Thymus (tissue), 11 donors: ENCODE measurements at regions not wholly inside any gene's neighbourhood (a gene's known extent, or its start where the extent isn't known, plus 50 kb on each side); places are given as distances from the start of the nearest gene placed in this dataset.

Experiments
- DNase-seq, 9 donors: peaks; one replicate each; pipeline ENCODE4 v3.0.0-alpha.2; 2013; ENCODE audit warnings: low spot score in 9 of 9, low read depth in 6 of 9, missing footprints in 1 of 9
- H3K27ac ChIP-seq, 2 donors: one replicate each; pipeline ENCODE4 v1.5.1; 2013; ENCODE audit warnings: control low read depth in 1 of 2, low read depth in 1 of 2, low read length in 1 of 2, mild to moderate bottlenecking in 1 of 2, moderate library complexity in 1 of 2
- H3K27me3 ChIP-seq, 2 donors: one replicate each; pipeline ENCODE4 v1.5.1; 2013; ENCODE audit warnings: low read length in 1 of 2; ENCODE audit not compliant: control insufficient read depth in 2 of 2, insufficient read depth in 1 of 2
- H3K36me3 ChIP-seq, 2 donors: one replicate each; pipeline ENCODE4 v1.5.1; 2013; ENCODE audit warnings: low read length in 1 of 2, mild to moderate bottlenecking in 1 of 2, moderate library complexity in 1 of 2; ENCODE audit not compliant: control insufficient read depth in 2 of 2, insufficient read depth in 2 of 2
- H3K4me1 ChIP-seq, 2 donors: one replicate each; pipeline ENCODE4 v1.5.1; 2013; ENCODE audit warnings: low read length in 2 of 2; ENCODE audit not compliant: control insufficient read depth in 2 of 2, insufficient read depth in 2 of 2
- H3K4me3 ChIP-seq, 2 donors: one replicate each; pipeline ENCODE4 v1.5.1; 2013; ENCODE audit warnings: low read length in 2 of 2, control low read depth in 1 of 2, mild to moderate bottlenecking in 1 of 2
- H3K9me3 ChIP-seq, 2 donors: one replicate each; pipeline ENCODE4 v1.5.1; 2013; ENCODE audit warnings: low read length in 1 of 2, mild to moderate bottlenecking in 1 of 2; ENCODE audit not compliant: control insufficient read depth in 2 of 2, insufficient read depth in 1 of 2
- WGBS: extraction: QIAGEN DNeasy Blood & Tissue Kit; methylation state at CpG from one replicate; pipeline ENCODE4 v1.1.7; 2013; 5-methylcytosine and 5-hydroxymethylcytosine counted together
- donor health status: healthy.

- H3K9me3 ChIP-seq = peaks cover 1 to 7% of the 10 kb centered on the region in 2 donors
- 92% methylated on average over 9 of the region's 9 CpGs for WGBS
Measured at GRCh38 chr4:188197566-188197965, 58.3 kb downstream of the TRIML1 start.

GRCh38 chr4:188198982-188199792, 59.9 kb downstream of the TRIML1 start:
- 85% methylated on average over 11 of the region's 11 CpGs for WGBS
- DNase-seq = no peak
- Histone ChIP-seq H3K36me3 (no peaks in the 10 kb centered on the region), H3K4me3 (no peak overlapping the region), H3K4me1 (no peaks in the 10 kb centered on the region), H3K27ac (no peak overlapping the region), H3K9me3 (peaks cover 1 to 7% of the 10 kb centered on the region in 2 donors), H3K27me3 (no peaks in the 10 kb centered on the region)

More at GRCh38 chr4:188197566-188197965, 58.3 kb downstream of the TRIML1 start:
- no peak overlapping the region for H3K27ac ChIP-seq
- no peak overlapping the region for H3K4me3 ChIP-seq
- H3K4me1 ChIP-seq = no peaks in the 10 kb centered on the region
- H3K36me3 ChIP-seq = no peaks in the 10 kb centered on the region
- DNase-seq = no peak
- H3K27me3 ChIP-seq = no peaks in the 10 kb centered on the region

GRCh38 chr4:188201851-188202250, 62.6 kb downstream of the TRIML1 start:
- peaks cover 2 to 7% of the 10 kb centered on the region in 2 donors for H3K9me3 ChIP-seq
- no peaks in the 10 kb centered on the region for H3K4me1 ChIP-seq
- WGBS = 90% methylated on average over 3 of the region's 3 CpGs
- H3K27me3 ChIP-seq = no peaks in the 10 kb centered on the region
- no peak overlapping the region for H3K4me3 ChIP-seq
- no peaks in the 10 kb centered on the region for H3K36me3 ChIP-seq
- H3K27ac ChIP-seq = no peak overlapping the region
- no peak for DNase-seq

GRCh38 chr4:188206783-188207182, 67.5 kb downstream of the TRIML1 start:
- no peak for DNase-seq
- 89% methylated on average over 3 of the region's 3 CpGs for WGBS
- Histone ChIP-seq H3K27ac (no peak overlapping the region), H3K4me1 (no peaks in the 10 kb centered on the region), H3K4me3 (no peak overlapping the region), H3K9me3 (peaks cover 0 to 1% of the 10 kb centered on the region in 2 donors), H3K36me3 (no peaks in the 10 kb centered on the region), H3K27me3 (no peaks in the 10 kb centered on the region)

- 91% methylated on average over 5 of the region's 5 CpGs for WGBS
- H3K9me3 ChIP-seq = peaks cover 0 to 16% of the 10 kb centered on the region in 2 donors
- H3K4me3 ChIP-seq = no peak overlapping the region
- no peaks in the 10 kb centered on the region for H3K27me3 ChIP-seq
- DNase-seq = no peak
- no peak overlapping the region for H3K27ac ChIP-seq
- no peaks in the 10 kb centered on the region for H3K36me3 ChIP-seq
- H3K4me1 ChIP-seq = no peaks in the 10 kb centered on the region
Measured at GRCh38 chr4:188214861-188215260, 75.6 kb downstream of the TRIML1 start.

GRCh38 chr4:188218392-188218791, 79.2 kb downstream of the TRIML1 start:
- WGBS = 44% methylated on average over 28 of the region's 28 CpGs
- DNase-seq = no peak
- Histone ChIP-seq H3K36me3 (no peaks in the 10 kb centered on the region), H3K4me3 (no peak overlapping the region), H3K27me3 (no peaks in the 10 kb centered on the region), H3K27ac (no peak overlapping the region), H3K9me3 (peaks cover 0 to 16% of the 10 kb centered on the region in 2 donors), H3K4me1 (no peaks in the 10 kb centered on the region)

- WGBS = 93% methylated on average over 4 of the region's 4 CpGs
- Histone ChIP-seq H3K27ac (no peak overlapping the region), H3K9me3 (peaks cover 0 to 16% of the 10 kb centered on the region in 2 donors), H3K4me3 (no peak overlapping the region), H3K27me3 (no peaks in the 10 kb centered on the region), H3K4me1 (no peaks in the 10 kb centered on the region), H3K36me3 (no peaks in the 10 kb centered on the region)
- no peak for DNase-seq
Measured at GRCh38 chr4:188220006-188220405, 80.8 kb downstream of the TRIML1 start.

GRCh38 chr4:188221090-188221489, 81.8 kb downstream of the TRIML1 start:
- peaks cover 0 to 16% of the 10 kb centered on the region in 2 donors for H3K9me3 ChIP-seq
- WGBS = 91% methylated on average over 2 of the region's 2 CpGs
- no peaks in the 10 kb centered on the region for H3K36me3 ChIP-seq
- H3K4me1 ChIP-seq = no peaks in the 10 kb centered on the region
- H3K4me3 ChIP-seq = no peak overlapping the region
- H3K27me3 ChIP-seq = no peaks in the 10 kb centered on the region
- no peak for DNase-seq
- no peak overlapping the region for H3K27ac ChIP-seq

GRCh38 chr4:188228279-188228678, 89.0 kb downstream of the TRIML1 start:
- no peaks in the 10 kb centered on the region for H3K9me3 ChIP-seq
- no peaks in the 10 kb centered on the region for H3K27me3 ChIP-seq
- no peak overlapping the region for H3K27ac ChIP-seq
- H3K4me3 ChIP-seq = no peak overlapping the region
- DNase-seq = no peak
- H3K36me3 ChIP-seq = no peaks in the 10 kb centered on the region
- WGBS = 92% methylated on average over 1 of the region's 1 CpG
- H3K4me1 ChIP-seq = no peaks in the 10 kb centered on the region
